Panc1 (cell line): ENCODE measurements at regions not wholly inside any gene's neighbourhood (a gene's known extent, or its start where the extent isn't known, plus 50 kb on each side); places are given as distances from the start of the nearest gene placed in this dataset.

Experiments
- ATAC-seq: fragments of 200-7000 bp; cut with Tn5 transposase; 2 replicates; pipeline ENCODE4 v1.9.1; 2020; ENCODE audit warnings: mild to moderate bottlenecking, moderate library complexity
- BruUV-seq: library from RNA; stranded (reverse); fragments of 400-500 nt; replicated peaks from 2 replicates; lab custom pipeline; 2021; lab: Mats Ljungman, UMichigan
- CTCF ChIA-PET: fragments of 300-600 bp; sonication (Branson Sonifier 250); formaldehyde crosslinking; loops from one replicate; lab custom pipeline; 2022; ENCODE audit warnings: antibody characterized with exemption; lab: Charles Lee
- POLR2A ChIA-PET: fragments of 300-600 bp; sonication (Branson Sonifier 250); formaldehyde crosslinking; loops from one replicate; lab custom pipeline; 2022; ENCODE audit warnings: antibody characterized with exemption; lab: Charles Lee
- DNase-seq: peaks from one replicate; pipeline ENCODE4 v3.0.0-alpha.2; 2010; ENCODE audit warnings: low read depth, low spot score
- H3K27ac ChIP-seq: 2 replicates; pipeline ENCODE4 v1.5.1; 2011; ENCODE audit warnings: mild to moderate bottlenecking, low read length, inconsistent platforms
- H3K27me3 ChIP-seq: fragments of 200-500 bp; sonication (Bioruptor generic); 2 replicates; pipeline ENCODE4 v1.6.0; 2014; ENCODE audit warnings: low read length, inconsistent platforms; ENCODE audit not compliant: control insufficient read depth, insufficient read depth
- H3K36me3 ChIP-seq: fragments of 200-500 bp; sonication (Bioruptor generic); 2 replicates; pipeline ENCODE4 v1.5.1; 2014; ENCODE audit warnings: inconsistent platforms, mild to moderate bottlenecking, low read length, moderate library complexity; ENCODE audit not compliant: control insufficient read depth, insufficient read depth
- H3K4me1 ChIP-seq: 2 replicates; pipeline ENCODE4 v1.5.1; 2011; ENCODE audit warnings: inconsistent platforms, mild to moderate bottlenecking, low read length, moderate library complexity; ENCODE audit not compliant: control insufficient read depth, insufficient read depth
- H3K4me3 ChIP-seq, 2 experiments: 2 replicates each; pipeline ENCODE4 v1.5.1; 2011 to 2012; ENCODE audit warnings: low read depth in 2 of 2, low read length in 2 of 2, mild to moderate bottlenecking in 2 of 2, inconsistent platforms in 1 of 2, moderate library complexity in 1 of 2
- H3K9me3 ChIP-seq: fragments of 200-500 bp; sonication (Bioruptor generic); 2 replicates; pipeline ENCODE4 v1.5.1; 2014; ENCODE audit warnings: low read depth, mild to moderate bottlenecking, inconsistent platforms, low read length, moderate library complexity; ENCODE audit not compliant: control insufficient read depth, insufficient read depth
- POLR2AphosphoS5 ChIP-seq: IDR thresholded peaks from 2 replicates; pipeline ENCODE4 v1.6.1; 2012; ENCODE audit warnings: mild to moderate bottlenecking, low read depth, low read length, moderate library complexity
- SIN3A ChIP-seq: IDR thresholded peaks from 2 replicates; pipeline ENCODE4 v1.6.1; 2012; ENCODE audit warnings: low read depth, mild to moderate bottlenecking, low read length, moderate library complexity, borderline replicate concordance; ENCODE audit not compliant: insufficient read depth
- TCF7L2 ChIP-seq: IDR thresholded peaks from 2 replicates; pipeline ENCODE4 v1.6.1; 2011; ENCODE audit warnings: mild to moderate bottlenecking, low read depth, low read length, inconsistent platforms
- in situ Hi-C: cut with HindIII; loops from 2 replicates; pipeline ENCODE4 v1.10.0; 2016; ENCODE audit warnings: low sequenced_read_pairs, low pct_unique_long_range_greater_than_20kb
- intact Hi-C: fragments of 100-400 bp; cut with micrococcal nuclease; formaldehyde crosslinking; loops from one replicate; pipeline ENCODE4 v1.10.0; 2022; ENCODE audit not compliant: unreplicated experiment
- TF ChIP-seq, protein P1 (sequence below): fragments of 450-650 bp; IDR thresholded peaks from 2 replicates; pipeline ENCODE4 v1.5.1; 2017; ENCODE audit warnings: mild to moderate bottlenecking
- TF ChIP-seq, protein P2 (sequence below), 2 experiments: IDR thresholded peaks; 2 replicates each; pipeline ENCODE4 v1.6.1; 2011 to 2012; ENCODE audit warnings: low read depth in 2 of 2, control low read depth in 1 of 2, low read length in 1 of 2, mild to moderate bottlenecking in 1 of 2, moderate library complexity in 1 of 2; ENCODE audit not compliant: insufficient read depth in 1 of 2

DNA sequence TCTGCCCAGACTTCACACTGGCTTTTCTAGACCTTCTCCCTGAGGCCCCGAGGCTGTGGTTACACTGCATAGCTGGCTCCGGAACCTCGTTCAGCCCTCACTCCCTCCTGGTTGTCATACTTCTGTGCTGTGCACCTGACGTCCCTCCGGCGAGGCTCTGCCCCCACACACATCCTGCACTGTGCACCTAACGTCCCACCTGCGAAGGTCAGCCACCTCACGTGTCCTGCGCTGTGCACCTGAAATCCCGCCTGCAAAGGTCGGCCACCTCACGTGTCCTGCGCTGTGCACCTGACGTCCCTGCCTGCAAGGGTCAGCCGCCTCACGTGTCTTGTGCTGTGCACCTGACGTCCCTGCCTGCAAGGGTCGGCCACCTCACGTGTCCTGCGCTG is 111.0 kb upstream of the FRMD1 start:
- Histone ChIP-seq H3K9me3 (no peaks in the 10 kb centered on the region), H3K36me3 (no peaks in the 10 kb centered on the region), H3K27me3 (no peaks in the 10 kb centered on the region; the same call in 1 of the 2 replicates), H3K4me1 (no peaks in the 10 kb centered on the region), H3K4me3 (no peak overlapping the region), H3K27ac (no peak overlapping the region)
- DNase-seq (no peak), ATAC-seq (no peak)
- intact Hi-C loops, result no loop called here
- in situ Hi-C loops, result no loop called here
- TF ChIP-seq TCF7L2, result no peak
- TF ChIP-seq, protein P1, sequence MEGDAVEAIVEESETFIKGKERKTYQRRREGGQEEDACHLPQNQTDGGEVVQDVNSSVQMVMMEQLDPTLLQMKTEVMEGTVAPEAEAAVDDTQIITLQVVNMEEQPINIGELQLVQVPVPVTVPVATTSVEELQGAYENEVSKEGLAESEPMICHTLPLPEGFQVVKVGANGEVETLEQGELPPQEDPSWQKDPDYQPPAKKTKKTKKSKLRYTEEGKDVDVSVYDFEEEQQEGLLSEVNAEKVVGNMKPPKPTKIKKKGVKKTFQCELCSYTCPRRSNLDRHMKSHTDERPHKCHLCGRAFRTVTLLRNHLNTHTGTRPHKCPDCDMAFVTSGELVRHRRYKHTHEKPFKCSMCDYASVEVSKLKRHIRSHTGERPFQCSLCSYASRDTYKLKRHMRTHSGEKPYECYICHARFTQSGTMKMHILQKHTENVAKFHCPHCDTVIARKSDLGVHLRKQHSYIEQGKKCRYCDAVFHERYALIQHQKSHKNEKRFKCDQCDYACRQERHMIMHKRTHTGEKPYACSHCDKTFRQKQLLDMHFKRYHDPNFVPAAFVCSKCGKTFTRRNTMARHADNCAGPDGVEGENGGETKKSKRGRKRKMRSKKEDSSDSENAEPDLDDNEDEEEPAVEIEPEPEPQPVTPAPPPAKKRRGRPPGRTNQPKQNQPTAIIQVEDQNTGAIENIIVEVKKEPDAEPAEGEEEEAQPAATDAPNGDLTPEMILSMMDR, result no peak
- TF ChIP-seq, protein P2, sequence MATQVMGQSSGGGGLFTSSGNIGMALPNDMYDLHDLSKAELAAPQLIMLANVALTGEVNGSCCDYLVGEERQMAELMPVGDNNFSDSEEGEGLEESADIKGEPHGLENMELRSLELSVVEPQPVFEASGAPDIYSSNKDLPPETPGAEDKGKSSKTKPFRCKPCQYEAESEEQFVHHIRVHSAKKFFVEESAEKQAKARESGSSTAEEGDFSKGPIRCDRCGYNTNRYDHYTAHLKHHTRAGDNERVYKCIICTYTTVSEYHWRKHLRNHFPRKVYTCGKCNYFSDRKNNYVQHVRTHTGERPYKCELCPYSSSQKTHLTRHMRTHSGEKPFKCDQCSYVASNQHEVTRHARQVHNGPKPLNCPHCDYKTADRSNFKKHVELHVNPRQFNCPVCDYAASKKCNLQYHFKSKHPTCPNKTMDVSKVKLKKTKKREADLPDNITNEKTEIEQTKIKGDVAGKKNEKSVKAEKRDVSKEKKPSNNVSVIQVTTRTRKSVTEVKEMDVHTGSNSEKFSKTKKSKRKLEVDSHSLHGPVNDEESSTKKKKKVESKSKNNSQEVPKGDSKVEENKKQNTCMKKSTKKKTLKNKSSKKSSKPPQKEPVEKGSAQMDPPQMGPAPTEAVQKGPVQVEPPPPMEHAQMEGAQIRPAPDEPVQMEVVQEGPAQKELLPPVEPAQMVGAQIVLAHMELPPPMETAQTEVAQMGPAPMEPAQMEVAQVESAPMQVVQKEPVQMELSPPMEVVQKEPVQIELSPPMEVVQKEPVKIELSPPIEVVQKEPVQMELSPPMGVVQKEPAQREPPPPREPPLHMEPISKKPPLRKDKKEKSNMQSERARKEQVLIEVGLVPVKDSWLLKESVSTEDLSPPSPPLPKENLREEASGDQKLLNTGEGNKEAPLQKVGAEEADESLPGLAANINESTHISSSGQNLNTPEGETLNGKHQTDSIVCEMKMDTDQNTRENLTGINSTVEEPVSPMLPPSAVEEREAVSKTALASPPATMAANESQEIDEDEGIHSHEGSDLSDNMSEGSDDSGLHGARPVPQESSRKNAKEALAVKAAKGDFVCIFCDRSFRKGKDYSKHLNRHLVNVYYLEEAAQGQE (IDR thresholded peaks at IDR 0.05; ENCODE audit: insufficient read depth in 1 of 2, low read depth in 2 of 2, low read length in 1 of 2), result no peak
- no peak for TF ChIP-seq POLR2AphosphoS5
- no peak for TF ChIP-seq SIN3A
- no TSS peak for BruUV-seq
- POLR2A ChIA-PET, result no interaction called here
- CTCF ChIA-PET, result no interaction called here

DNA sequence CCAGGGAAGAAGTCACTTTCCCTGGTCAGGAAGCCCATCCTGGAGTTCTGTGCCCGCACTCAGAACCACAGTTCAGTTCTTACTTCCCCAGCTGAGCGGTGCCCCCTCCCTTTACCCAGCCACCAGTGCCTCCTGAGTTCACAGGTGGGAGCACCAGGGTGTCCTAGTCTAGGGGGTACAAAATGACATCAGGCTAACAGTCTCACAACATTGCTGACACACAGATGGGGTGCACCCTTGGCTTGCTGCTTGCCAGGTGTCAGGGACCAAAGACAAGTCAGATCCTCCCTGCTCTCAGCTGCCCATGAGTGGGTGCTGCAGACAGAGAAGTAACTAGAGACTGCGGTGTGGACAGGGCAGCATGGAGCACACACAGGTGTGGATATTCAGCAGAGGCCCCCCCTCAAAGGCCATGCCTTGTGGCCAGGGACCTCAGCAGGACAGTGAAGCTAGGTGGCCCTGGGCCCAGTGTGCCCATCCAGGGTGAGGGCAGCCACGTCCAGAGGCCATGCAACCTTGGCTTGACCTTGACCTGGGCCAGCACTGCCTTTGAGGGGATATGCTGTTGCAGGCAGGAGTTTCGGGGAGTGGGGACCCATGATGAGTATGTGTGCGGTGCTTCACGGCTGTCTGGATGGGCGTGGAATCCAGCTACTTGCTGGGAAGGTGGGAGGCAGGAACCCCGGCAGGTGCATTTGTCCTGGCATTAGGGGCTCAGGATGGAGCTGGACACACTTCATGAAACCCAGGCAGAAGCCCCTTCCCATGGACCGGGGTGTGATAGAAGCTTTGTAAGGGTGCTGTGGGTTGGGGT is 110.4 kb upstream of the FRMD1 start:
- POLR2A ChIA-PET, result no interaction called here
- no TSS peak for BruUV-seq
- DNase-seq (no peak), ATAC-seq (no peak; the same call in 1 of the 2 replicates)
- CTCF ChIA-PET, result no interaction called here
- no peak overlapping the region for H3K4me3 ChIP-seq
- H3K27me3 ChIP-seq, result no peaks in the 10 kb centered on the region; the same call in 1 of the 2 replicates
- intact Hi-C loops, result no loop called here
- in situ Hi-C loops, result no loop called here
- no peaks in the 10 kb centered on the region for H3K4me1 ChIP-seq
- TF ChIP-seq POLR2AphosphoS5 (no peak), TCF7L2 (no peak), SIN3A (no peak)
- TF ChIP-seq, protein P1, result no peak
- TF ChIP-seq, protein P2 (IDR thresholded peaks at IDR 0.05; ENCODE audit: insufficient read depth in 1 of 2, low read depth in 2 of 2, low read length in 1 of 2), result no peak
- H3K36me3 ChIP-seq, result no peaks in the 10 kb centered on the region
- no peaks in the 10 kb centered on the region for H3K9me3 ChIP-seq
- H3K27ac ChIP-seq, result no peak overlapping the region
